ENCODE measurements at regions not wholly inside any gene's neighbourhood (a gene's known extent, or its start where the extent isn't known, plus 50 kb on each side); places are given as distances from the start of the nearest gene placed in this dataset.

DNA sequence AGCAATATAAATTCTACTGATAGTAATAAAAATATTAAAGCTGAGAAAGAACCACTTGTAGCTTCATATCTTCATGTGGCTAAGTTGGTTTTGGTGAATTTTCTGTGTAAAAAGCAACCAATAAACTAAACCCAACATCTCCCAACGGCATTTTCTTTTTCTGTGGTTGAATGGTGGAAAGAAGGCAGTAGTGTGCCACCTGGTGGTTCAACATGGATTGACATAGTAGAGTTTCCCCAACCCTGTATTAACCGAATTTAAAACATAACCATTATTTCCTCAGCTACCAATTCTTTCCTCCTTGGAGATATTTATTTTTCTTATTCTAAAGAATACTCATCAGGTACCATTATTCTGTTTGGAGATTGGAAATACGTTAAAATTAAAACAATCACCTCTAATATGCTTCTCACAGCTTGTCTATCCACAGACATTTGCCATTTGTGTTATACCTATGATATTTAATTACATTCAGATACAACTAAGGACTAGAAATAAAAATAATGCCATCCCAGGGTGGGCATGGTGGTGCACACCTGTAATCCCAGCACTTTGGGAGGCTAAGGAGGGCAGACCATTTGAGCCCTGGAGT is 117.1 kb upstream of the EEF1E1 start:
- H3K27ac ChIP-seq: no peak overlapping the region
- no peaks in the 10 kb centered on the region for H3K9me3 ChIP-seq
- H3K4me3 ChIP-seq (ENCODE audit: low read depth in 1 of 2, low read length in 1 of 2): no peak overlapping the region
- TF ChIP-seq, protein P1, sequence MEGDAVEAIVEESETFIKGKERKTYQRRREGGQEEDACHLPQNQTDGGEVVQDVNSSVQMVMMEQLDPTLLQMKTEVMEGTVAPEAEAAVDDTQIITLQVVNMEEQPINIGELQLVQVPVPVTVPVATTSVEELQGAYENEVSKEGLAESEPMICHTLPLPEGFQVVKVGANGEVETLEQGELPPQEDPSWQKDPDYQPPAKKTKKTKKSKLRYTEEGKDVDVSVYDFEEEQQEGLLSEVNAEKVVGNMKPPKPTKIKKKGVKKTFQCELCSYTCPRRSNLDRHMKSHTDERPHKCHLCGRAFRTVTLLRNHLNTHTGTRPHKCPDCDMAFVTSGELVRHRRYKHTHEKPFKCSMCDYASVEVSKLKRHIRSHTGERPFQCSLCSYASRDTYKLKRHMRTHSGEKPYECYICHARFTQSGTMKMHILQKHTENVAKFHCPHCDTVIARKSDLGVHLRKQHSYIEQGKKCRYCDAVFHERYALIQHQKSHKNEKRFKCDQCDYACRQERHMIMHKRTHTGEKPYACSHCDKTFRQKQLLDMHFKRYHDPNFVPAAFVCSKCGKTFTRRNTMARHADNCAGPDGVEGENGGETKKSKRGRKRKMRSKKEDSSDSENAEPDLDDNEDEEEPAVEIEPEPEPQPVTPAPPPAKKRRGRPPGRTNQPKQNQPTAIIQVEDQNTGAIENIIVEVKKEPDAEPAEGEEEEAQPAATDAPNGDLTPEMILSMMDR (IDR thresholded peaks at IDR 0.05): peak; percentile 51
- no peaks in the 10 kb centered on the region for H3K4me1 ChIP-seq (ENCODE audit: control insufficient read depth in 1 of 2, insufficient read depth in 1 of 2, low read depth in 1 of 2, low read length in 1 of 2)
- H3K27me3 ChIP-seq: peaks cover 6% of the 10 kb centered on the region
- no peaks in the 10 kb centered on the region for H3K36me3 ChIP-seq

DNA sequence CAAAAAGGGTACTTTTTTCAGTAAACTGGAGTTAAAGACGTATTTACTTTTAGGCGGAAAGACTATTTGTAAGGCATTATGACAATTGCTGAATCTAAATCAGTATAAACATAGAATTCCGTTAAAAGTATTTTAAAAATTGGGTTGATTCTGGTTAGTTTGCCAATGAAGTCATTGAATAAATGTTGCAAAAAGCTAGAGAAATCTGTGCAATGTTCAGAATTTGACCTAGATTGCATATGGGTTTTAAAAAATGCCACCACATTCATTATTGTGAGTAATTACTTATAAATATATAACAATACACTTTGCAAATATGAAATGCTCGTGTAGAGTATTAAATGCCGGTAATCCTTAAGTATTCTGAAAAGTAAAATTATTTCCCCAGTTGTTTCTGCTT is 116.5 kb upstream of the EEF1E1 start:
- Histone ChIP-seq H3K9me3 (no peaks in the 10 kb centered on the region), H3K27me3 (peaks cover 12% of the 10 kb centered on the region), H3K4me1 (ENCODE audit: control insufficient read depth in 1 of 2, insufficient read depth in 1 of 2, low read depth in 1 of 2, low read length in 1 of 2) (no peaks in the 10 kb centered on the region), H3K4me3 (ENCODE audit: low read depth in 1 of 2, low read length in 1 of 2) (no peak overlapping the region), H3K36me3 (no peaks in the 10 kb centered on the region), H3K27ac (no peak overlapping the region)
- TF ChIP-seq, protein P1 (IDR thresholded peaks at IDR 0.05): no peak

DNA sequence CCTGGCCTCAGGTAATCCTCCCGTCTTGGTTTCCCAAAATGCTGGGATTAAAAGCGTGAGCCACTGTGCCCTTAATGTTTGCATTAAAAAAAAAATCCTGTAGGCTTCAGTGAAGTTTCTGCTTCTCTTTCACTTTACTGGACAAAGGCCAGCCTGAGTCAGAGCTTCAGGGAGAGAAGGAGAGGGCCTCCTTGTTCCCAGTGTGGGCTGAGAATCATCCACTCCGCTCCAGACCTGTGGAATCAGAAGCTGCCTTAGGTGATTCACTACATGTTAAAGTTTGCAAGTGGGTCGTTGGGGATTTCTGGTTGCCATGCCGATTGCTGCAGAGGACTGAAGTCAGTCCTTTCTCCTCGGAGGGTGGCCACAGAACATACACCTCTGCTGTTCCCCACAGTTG is 113.3 kb upstream of the EEF1E1 start:
- Histone ChIP-seq H3K4me3 (ENCODE audit: low read depth in 1 of 2, low read length in 1 of 2) (no peak overlapping the region), H3K4me1 (ENCODE audit: control insufficient read depth in 1 of 2, insufficient read depth in 1 of 2, low read depth in 1 of 2, low read length in 1 of 2) (no peaks in the 10 kb centered on the region), H3K9me3 (no peaks in the 10 kb centered on the region), H3K27me3 (peaks cover 13% of the 10 kb centered on the region), H3K36me3 (no peaks in the 10 kb centered on the region), H3K27ac (no peak overlapping the region)
- TF ChIP-seq, protein P1 (IDR thresholded peaks at IDR 0.05): no peak

DNA sequence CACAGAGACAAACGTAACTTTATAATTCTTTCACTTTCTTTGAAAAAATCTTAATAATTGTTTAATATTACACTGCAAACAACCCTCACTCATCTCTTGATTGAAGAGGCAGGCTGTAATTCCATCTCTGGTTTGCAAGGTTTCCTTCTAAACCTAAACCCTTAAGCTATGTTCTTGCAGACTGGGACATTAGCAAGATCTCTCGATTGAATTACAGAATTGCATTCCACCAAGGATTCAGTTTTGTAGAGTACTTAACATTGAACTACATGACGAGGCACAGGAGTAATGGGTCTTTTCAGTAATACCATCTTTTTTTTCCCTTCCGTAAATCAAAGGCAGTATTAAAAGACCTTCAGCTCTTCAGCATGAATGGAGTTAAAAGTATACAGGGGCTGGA is 111.6 kb upstream of the EEF1E1 start:
- Histone ChIP-seq H3K4me1 (ENCODE audit: control insufficient read depth in 1 of 2, insufficient read depth in 1 of 2, low read depth in 1 of 2, low read length in 1 of 2) (no peaks in the 10 kb centered on the region), H3K9me3 (no peaks in the 10 kb centered on the region), H3K27me3 (peaks cover 13% of the 10 kb centered on the region), H3K27ac (no peak overlapping the region), H3K36me3 (no peaks in the 10 kb centered on the region), H3K4me3 (ENCODE audit: low read depth in 1 of 2, low read length in 1 of 2) (no peak overlapping the region)
- TF ChIP-seq, protein P1 (IDR thresholded peaks at IDR 0.05): no peak

DNA sequence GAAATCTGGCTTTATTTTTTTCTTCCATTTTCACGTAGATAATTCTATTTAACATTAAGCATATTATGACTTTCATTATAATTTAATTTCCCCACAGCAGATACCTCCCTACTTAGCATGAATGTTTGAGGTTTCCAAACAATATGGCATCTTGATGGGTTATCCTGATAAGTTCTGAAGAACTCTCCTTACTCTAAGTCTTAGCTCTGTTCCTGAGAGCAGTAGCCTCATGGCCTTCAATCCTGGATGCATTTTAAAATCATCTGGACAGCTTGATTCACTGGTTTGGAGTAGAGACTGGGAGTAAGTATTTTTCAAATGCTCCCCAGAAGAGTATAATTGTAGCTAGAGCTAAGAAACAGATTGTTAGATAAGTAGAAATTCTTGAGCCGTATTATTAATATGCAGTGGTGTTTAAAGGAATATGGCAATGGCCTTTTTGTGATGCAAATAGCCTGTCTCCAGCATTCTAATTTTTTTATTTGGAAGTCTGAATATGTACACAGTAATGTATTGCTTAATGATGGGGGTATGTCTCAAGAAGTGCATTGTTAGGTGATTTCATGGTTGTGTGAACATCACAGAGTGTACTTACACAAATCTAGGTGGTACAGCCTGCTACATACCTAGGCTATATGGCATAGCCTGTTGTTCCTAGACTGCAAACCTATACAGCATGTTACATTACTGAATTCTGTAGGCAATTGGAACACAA is 110.5 kb upstream of the EEF1E1 start:
- H3K36me3 ChIP-seq: no peaks in the 10 kb centered on the region
- H3K4me3 ChIP-seq (ENCODE audit: low read depth in 1 of 2, low read length in 1 of 2): no peak overlapping the region
- H3K9me3 ChIP-seq: no peaks in the 10 kb centered on the region
- TF ChIP-seq, protein P1 (IDR thresholded peaks at IDR 0.05): no peak
- H3K27ac ChIP-seq: no peak overlapping the region
- no peaks in the 10 kb centered on the region for H3K4me1 ChIP-seq (ENCODE audit: control insufficient read depth in 1 of 2, insufficient read depth in 1 of 2, low read depth in 1 of 2, low read length in 1 of 2)
- peaks cover 13% of the 10 kb centered on the region for H3K27me3 ChIP-seq

Data from neutrophil (primary cell).